Type B pancreatic cell (in vitro differentiated cells): ENCODE measurements at regions not wholly inside any gene's neighbourhood (a gene's known extent, or its start where the extent isn't known, plus 50 kb on each side); places are given as distances from the start of the nearest gene placed in this dataset.

Source experiments
- DNase-seq: peaks from one replicate; pipeline ENCODE4 v3.0.0; 2021; ENCODE audit warnings: mixed read lengths; ENCODE audit not compliant: unreplicated experiment; ENCODE audit errors: extremely low spot score
- H3K27ac Mint-ChIP-seq: 2 replicates; pipeline ENCODE4 v1.8.0; 2021; ENCODE audit warnings: mild to moderate bottlenecking, mixed read lengths
- H3K27me3 Mint-ChIP-seq: 2 replicates; pipeline ENCODE4 v1.8.0; 2021; ENCODE audit warnings: mixed read lengths
- H3K36me3 Mint-ChIP-seq: 2 replicates; pipeline ENCODE4 v1.8.0; 2021; ENCODE audit warnings: mixed read lengths
- H3K4me1 Mint-ChIP-seq: one replicate; pipeline ENCODE4 v1.8.0; 2021; ENCODE audit warnings: mixed read lengths; ENCODE audit not compliant: unreplicated experiment
- H3K4me3 Mint-ChIP-seq: 2 replicates; pipeline ENCODE4 v1.8.0; 2021; ENCODE audit warnings: mild to moderate bottlenecking, mixed read lengths
- H3K9me3 Mint-ChIP-seq: 2 replicates; pipeline ENCODE4 v1.8.0; 2021; ENCODE audit warnings: mixed read lengths
- TF ChIP-seq, protein P1 (sequence below): fragments of 200-600 bp; sonication (generic); conservative IDR thresholded peaks from 2 replicates; pipeline ENCODE4 v1.5.0; 2021; ENCODE audit warnings: antibody characterized with exemption, mild to moderate bottlenecking

DNA sequence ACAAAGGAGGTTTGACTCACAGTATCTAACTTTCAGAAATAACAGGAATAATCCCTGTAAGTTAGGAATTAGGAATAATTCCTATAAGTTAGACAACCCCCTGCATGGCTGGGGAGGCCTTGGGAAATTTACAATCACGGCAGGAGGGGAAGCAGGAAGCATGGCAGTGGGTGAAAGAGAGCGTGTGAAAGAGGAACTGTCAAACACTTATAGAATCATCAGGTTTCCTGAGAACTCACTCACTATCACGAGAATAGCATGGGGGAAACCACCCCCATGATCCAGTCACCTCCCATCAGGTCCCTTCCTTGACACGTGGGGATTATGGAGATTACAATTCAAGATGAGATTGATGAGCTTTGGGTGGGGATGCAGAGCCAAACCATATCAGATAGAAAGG, 385.5 kb downstream of the IL20RB start:
- Mint-ChIP-seq H3K27ac (no peak overlapping the region), H3K36me3 (no peaks in the 10 kb centered on the region), H3K27me3 (peaks cover 3% of the 10 kb centered on the region), H3K4me3 (no peak overlapping the region), H3K4me1 (no peaks in the 10 kb centered on the region), H3K9me3 (no peaks in the 10 kb centered on the region)
- no peak for DNase-seq
- TF ChIP-seq, protein P1, sequence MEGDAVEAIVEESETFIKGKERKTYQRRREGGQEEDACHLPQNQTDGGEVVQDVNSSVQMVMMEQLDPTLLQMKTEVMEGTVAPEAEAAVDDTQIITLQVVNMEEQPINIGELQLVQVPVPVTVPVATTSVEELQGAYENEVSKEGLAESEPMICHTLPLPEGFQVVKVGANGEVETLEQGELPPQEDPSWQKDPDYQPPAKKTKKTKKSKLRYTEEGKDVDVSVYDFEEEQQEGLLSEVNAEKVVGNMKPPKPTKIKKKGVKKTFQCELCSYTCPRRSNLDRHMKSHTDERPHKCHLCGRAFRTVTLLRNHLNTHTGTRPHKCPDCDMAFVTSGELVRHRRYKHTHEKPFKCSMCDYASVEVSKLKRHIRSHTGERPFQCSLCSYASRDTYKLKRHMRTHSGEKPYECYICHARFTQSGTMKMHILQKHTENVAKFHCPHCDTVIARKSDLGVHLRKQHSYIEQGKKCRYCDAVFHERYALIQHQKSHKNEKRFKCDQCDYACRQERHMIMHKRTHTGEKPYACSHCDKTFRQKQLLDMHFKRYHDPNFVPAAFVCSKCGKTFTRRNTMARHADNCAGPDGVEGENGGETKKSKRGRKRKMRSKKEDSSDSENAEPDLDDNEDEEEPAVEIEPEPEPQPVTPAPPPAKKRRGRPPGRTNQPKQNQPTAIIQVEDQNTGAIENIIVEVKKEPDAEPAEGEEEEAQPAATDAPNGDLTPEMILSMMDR: no peak

DNA sequence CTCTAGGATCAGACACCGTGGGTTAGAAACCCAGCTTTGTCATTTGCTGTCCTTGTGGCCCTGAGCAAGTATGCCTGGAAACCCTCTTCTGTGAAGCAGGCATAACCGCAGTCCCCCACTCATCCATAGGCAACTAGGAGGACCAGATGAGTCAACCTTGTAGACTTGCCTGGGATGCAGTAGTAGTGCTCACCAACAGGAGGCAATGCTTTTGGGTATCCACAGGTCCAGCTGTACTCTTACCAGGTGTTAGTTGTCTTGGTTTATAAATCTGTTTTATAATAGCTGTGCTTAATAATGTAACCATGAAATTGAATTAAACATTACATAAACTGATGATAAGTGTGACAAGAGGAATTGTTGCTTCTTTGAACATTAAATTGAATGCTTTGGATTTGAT, 389.3 kb downstream of the IL20RB start:
- Mint-ChIP-seq H3K27me3 (peaks cover 3% of the 10 kb centered on the region), H3K4me3 (no peak overlapping the region), H3K4me1 (no peaks in the 10 kb centered on the region), H3K36me3 (no peaks in the 10 kb centered on the region), H3K9me3 (no peaks in the 10 kb centered on the region), H3K27ac (no peak overlapping the region)
- TF ChIP-seq, protein P1: peak; percentile 52
- DNase-seq: no peak

DNA sequence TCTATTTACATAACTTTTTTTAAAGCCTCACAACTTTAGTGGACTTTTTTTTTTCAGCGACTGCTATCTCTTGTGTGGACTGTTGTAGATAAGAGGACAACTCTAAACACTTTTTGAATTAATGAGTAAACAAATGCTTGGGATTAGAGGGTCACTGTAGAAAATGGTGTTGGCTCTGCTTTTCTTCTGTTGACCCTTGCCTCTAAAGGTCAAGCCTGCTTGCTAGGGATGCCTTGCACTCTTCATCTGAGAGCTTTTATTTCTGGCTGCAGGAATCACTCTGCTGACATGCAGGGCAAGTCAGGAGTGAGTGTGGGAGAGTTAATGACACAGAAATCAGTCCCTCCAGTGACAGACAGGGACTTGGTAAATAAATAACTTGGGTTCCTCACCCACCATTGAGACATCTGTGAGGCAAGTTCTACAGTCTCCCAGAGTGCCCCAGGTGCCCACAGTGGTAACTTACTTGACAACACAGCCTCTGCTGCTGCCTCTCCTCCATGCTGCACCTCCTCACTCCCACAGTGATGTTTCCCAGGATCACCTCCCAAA, 390.1 kb downstream of the IL20RB start:
- Mint-ChIP-seq H3K9me3 (no peaks in the 10 kb centered on the region), H3K27me3 (no peaks in the 10 kb centered on the region), H3K4me1 (no peaks in the 10 kb centered on the region), H3K4me3 (no peak overlapping the region), H3K27ac (no peak overlapping the region), H3K36me3 (no peaks in the 10 kb centered on the region)
- TF ChIP-seq, protein P1: no peak
- no peak for DNase-seq

DNA sequence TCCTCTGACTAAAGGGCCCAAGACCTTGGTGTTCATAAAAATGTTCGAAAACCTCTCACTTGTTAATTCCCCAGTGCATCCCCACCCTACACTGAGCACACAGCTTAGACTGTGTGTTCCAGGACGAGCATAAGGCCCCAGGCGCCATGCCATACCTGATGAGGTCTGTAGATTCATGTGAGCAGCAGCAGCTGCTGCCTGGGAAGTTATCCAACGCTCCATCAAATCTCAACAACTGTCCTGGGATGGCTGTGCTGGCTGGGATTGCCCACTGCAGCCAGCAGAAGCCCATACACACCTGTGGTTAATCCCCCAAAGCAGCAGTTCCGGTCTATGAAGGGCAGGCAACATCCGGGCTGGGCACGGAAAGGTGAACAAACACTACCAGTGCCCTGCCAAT, 391.2 kb downstream of the IL20RB start:
- TF ChIP-seq, protein P1: no peak
- Mint-ChIP-seq H3K27me3 (no peaks in the 10 kb centered on the region), H3K4me1 (no peaks in the 10 kb centered on the region), H3K36me3 (no peaks in the 10 kb centered on the region), H3K4me3 (no peak overlapping the region), H3K9me3 (no peaks in the 10 kb centered on the region), H3K27ac (no peak overlapping the region)
- DNase-seq: no peak

DNA sequence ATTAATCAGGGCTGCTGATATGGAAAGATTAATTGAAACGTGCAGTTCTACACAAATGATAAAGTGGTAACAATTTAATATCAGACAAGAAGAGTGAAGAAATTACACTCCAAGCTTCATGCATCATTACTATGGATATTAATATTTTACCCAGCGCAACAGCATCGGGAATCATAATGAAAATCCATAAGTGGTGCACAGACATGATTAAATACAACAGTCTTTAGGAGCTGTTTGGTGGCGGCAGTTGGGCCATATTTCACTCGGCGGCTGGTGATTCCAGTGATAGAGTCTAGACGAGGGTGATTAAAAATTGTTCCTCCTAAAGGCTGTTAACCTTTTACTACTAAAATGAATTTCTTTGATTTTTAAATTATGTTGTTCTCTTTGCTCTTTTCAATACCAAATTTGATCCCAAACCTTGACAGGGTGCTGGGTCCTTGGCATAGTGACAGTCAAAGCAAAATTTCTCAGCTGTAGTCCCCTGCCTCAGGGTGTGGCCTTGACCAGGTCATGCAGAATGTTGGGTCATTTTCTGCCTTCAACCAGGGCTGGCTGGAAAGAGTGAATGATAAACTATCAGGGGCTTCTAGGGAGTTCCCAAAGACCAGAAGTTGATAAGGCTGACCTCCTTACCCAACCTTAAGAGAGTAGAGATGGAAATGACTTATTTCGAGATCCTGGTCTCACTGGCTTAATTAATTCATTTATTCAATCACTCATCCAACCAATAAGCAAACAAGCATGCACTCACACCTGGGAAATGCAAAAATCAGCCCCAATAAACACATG, 392.0 kb downstream of the IL20RB start:
- Mint-ChIP-seq H3K4me1 (no peaks in the 10 kb centered on the region), H3K27ac (no peak overlapping the region), H3K27me3 (no peaks in the 10 kb centered on the region), H3K4me3 (no peak overlapping the region), H3K9me3 (no peaks in the 10 kb centered on the region), H3K36me3 (no peaks in the 10 kb centered on the region)
- TF ChIP-seq, protein P1: no peak
- DNase-seq: no peak
